ENCODE measurements at regions not wholly inside any gene's neighbourhood (a gene's known extent, or its start where the extent isn't known, plus 50 kb on each side); places are given as distances from the start of the nearest gene placed in this dataset.

GRCh38 chr7:32347244-32347828 is 142.8 kb downstream of the LSM5 start:
- Histone ChIP-seq H3K9me3 (no peaks in the 10 kb centered on the region), H3K4me3 (ENCODE audit: low read depth in 1 of 2, low read length in 1 of 2) (no peak overlapping the region), H3K27ac (no peak overlapping the region), H3K27me3 (no peaks in the 10 kb centered on the region), H3K36me3 (no peaks in the 10 kb centered on the region), H3K4me1 (ENCODE audit: control insufficient read depth in 1 of 2, insufficient read depth in 1 of 2, low read depth in 1 of 2, low read length in 1 of 2) (no peaks in the 10 kb centered on the region)
- TF ChIP-seq CTCF (IDR thresholded peaks at IDR 0.05), result peak; percentile 69

GRCh38 chr7:32346253-32346652 is 143.9 kb downstream of the LSM5 start:
- Histone ChIP-seq H3K4me1 (ENCODE audit: control insufficient read depth in 1 of 2, insufficient read depth in 1 of 2, low read depth in 1 of 2, low read length in 1 of 2) (no peaks in the 10 kb centered on the region), H3K27me3 (no peaks in the 10 kb centered on the region), H3K4me3 (ENCODE audit: low read depth in 1 of 2, low read length in 1 of 2) (no peak overlapping the region), H3K9me3 (no peaks in the 10 kb centered on the region), H3K36me3 (no peaks in the 10 kb centered on the region), H3K27ac (no peak overlapping the region)
- TF ChIP-seq CTCF (IDR thresholded peaks at IDR 0.05), result no peak

- TF ChIP-seq CTCF (IDR thresholded peaks at IDR 0.05), result no peak
- H3K36me3 ChIP-seq, result no peaks in the 10 kb centered on the region
- no peaks in the 10 kb centered on the region for H3K4me1 ChIP-seq (ENCODE audit: control insufficient read depth in 1 of 2, insufficient read depth in 1 of 2, low read depth in 1 of 2, low read length in 1 of 2)
- no peaks in the 10 kb centered on the region for H3K9me3 ChIP-seq
- no peak overlapping the region for H3K4me3 ChIP-seq (ENCODE audit: low read depth in 1 of 2, low read length in 1 of 2)
- no peak overlapping the region for H3K27ac ChIP-seq
- no peaks in the 10 kb centered on the region for H3K27me3 ChIP-seq
Observed at GRCh38 chr7:32336726-32337125, 153.5 kb downstream of the LSM5 start.

GRCh38 chr7:32335107-32335506 is 155.1 kb downstream of the LSM5 start:
- H3K36me3 ChIP-seq, result no peaks in the 10 kb centered on the region
- no peak for TF ChIP-seq CTCF (IDR thresholded peaks at IDR 0.05)

GRCh38 chr7:32330602-32331001 is 159.6 kb downstream of the LSM5 start:
- Histone ChIP-seq H3K4me3 (ENCODE audit: low read depth in 1 of 2, low read length in 1 of 2) (no peak overlapping the region), H3K9me3 (no peaks in the 10 kb centered on the region), H3K27ac (no peak overlapping the region), H3K36me3 (no peaks in the 10 kb centered on the region), H3K27me3 (no peaks in the 10 kb centered on the region), H3K4me1 (ENCODE audit: control insufficient read depth in 1 of 2, insufficient read depth in 1 of 2, low read depth in 1 of 2, low read length in 1 of 2) (no peaks in the 10 kb centered on the region)
- no peak for TF ChIP-seq CTCF (IDR thresholded peaks at IDR 0.05)

More at GRCh38 chr7:32335107-32335506, 155.1 kb downstream of the LSM5 start:
- Histone ChIP-seq H3K27ac (no peak overlapping the region), H3K9me3 (no peaks in the 10 kb centered on the region), H3K4me3 (ENCODE audit: low read depth in 1 of 2, low read length in 1 of 2) (no peak overlapping the region), H3K27me3 (no peaks in the 10 kb centered on the region), H3K4me1 (ENCODE audit: control insufficient read depth in 1 of 2, insufficient read depth in 1 of 2, low read depth in 1 of 2, low read length in 1 of 2) (no peaks in the 10 kb centered on the region)

- H3K9me3 ChIP-seq, result no peaks in the 10 kb centered on the region
- H3K27me3 ChIP-seq, result peaks cover 5% of the 10 kb centered on the region
- no peak for TF ChIP-seq CTCF (IDR thresholded peaks at IDR 0.05)
- H3K4me3 ChIP-seq (ENCODE audit: low read depth in 1 of 2, low read length in 1 of 2), result no peak overlapping the region
- no peak overlapping the region for H3K27ac ChIP-seq
- no peaks in the 10 kb centered on the region for H3K4me1 ChIP-seq (ENCODE audit: control insufficient read depth in 1 of 2, insufficient read depth in 1 of 2, low read depth in 1 of 2, low read length in 1 of 2)
- H3K36me3 ChIP-seq, result no peaks in the 10 kb centered on the region
Observed at GRCh38 chr7:32326078-32326477, 164.1 kb downstream of the LSM5 start.

All from neutrophil (primary cell).